ENCODE measurements at regions not wholly inside any gene's neighbourhood (a gene's known extent, or its start where the extent isn't known, plus 50 kb on each side); places are given as distances from the start of the nearest gene placed in this dataset.

GRCh38 chr3:171962137-171962720 is 77.1 kb upstream of the FNDC3B start:
- H3K9me3 ChIP-seq, result no peaks in the 10 kb centered on the region
- H3K4me1 ChIP-seq (replicated peaks), result no peaks in the 10 kb centered on the region
- no peak for DNase-seq (ENCODE audit: low spot score)
- 87% methylated on average over 7 of the region's 7 CpGs for WGBS
- TF ChIP-seq CTCF (IDR thresholded peaks at IDR 0.05) (no peak), POLR2AphosphoS5 (IDR thresholded peaks at IDR 0.05) (no peak), POLR2A (IDR thresholded peaks at IDR 0.05) (no peak)
- H3K27me3 ChIP-seq (replicated peaks; ENCODE audit: insufficient read depth), result no peaks in the 10 kb centered on the region
- no peak overlapping the region for H3K27ac ChIP-seq
- H3K36me3 ChIP-seq, result no peaks in the 10 kb centered on the region
- intact Hi-C loops (cut with DNase I), result no loop called here
- H3K4me3 ChIP-seq, result no peak overlapping the region

- Histone ChIP-seq H3K36me3 (no peaks in the 10 kb centered on the region), H3K27ac (no peak overlapping the region), H3K4me3 (no peak overlapping the region), H3K27me3 (replicated peaks; ENCODE audit: insufficient read depth) (no peaks in the 10 kb centered on the region), H3K4me1 (replicated peaks) (no peaks in the 10 kb centered on the region), H3K9me3 (no peaks in the 10 kb centered on the region)
- WGBS, result 94% methylated on average over 3 of the region's 3 CpGs
- intact Hi-C loops (cut with DNase I), result no loop called here
- no peak for DNase-seq (ENCODE audit: low spot score)
- TF ChIP-seq CTCF (IDR thresholded peaks at IDR 0.05) (no peak), POLR2AphosphoS5 (IDR thresholded peaks at IDR 0.05) (no peak)
These were observed 75.8 kb upstream of the FNDC3B start for GRCh38 chr3:171963546-171963945.

GRCh38 chr3:171965067-171965712 is 74.2 kb upstream of the FNDC3B start:
- WGBS, result 89% methylated on average over 6 of the region's 6 CpGs

DNA sequence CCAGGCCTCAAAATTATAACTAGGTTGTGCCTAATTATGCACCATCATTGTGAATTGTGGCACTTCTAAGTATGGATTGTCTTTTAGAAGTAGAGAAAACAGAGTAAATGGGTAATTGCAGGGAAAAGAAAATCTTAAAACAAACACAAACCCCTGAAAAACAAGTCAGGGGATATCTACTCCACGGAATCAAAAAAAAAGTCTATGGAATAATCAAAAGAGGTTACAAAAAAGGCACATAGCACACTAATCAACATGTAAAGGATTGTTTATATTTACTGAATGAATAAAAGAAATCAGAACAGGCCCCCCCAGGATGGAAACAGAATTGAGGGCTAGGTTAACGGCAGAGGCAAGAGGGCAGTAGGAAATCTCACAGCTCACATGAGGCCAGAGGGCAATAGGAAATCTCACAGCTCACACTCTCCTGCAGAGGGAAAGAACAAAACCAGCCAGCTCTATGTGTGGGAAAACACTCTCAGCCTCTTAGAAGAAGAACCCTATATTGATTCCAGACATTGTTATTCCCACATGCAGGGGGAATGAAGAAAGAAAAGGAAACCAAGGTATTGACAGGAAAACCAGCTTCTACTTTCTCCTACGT is 72.7 kb upstream of the FNDC3B start:
- H3K27me3 ChIP-seq (replicated peaks; ENCODE audit: insufficient read depth), result no peaks in the 10 kb centered on the region
- intact Hi-C loops (cut with DNase I), result no loop called here
- 45% methylated on average over 3 of the region's 3 CpGs for WGBS
- no peak overlapping the region for H3K4me3 ChIP-seq
- H3K4me1 ChIP-seq (replicated peaks), result no peaks in the 10 kb centered on the region
- no peak for DNase-seq (ENCODE audit: low spot score)
- H3K27ac ChIP-seq, result no peak overlapping the region
- no peaks in the 10 kb centered on the region for H3K9me3 ChIP-seq
- H3K36me3 ChIP-seq, result no peaks in the 10 kb centered on the region
- TF ChIP-seq POLR2AphosphoS5 (IDR thresholded peaks at IDR 0.05), result no peak
- no peak for TF ChIP-seq POLR2A (IDR thresholded peaks at IDR 0.05)

More at GRCh38 chr3:171965067-171965712, 74.2 kb upstream of the FNDC3B start:
- Histone ChIP-seq H3K36me3 (no peaks in the 10 kb centered on the region), H3K27me3 (replicated peaks; ENCODE audit: insufficient read depth) (no peaks in the 10 kb centered on the region), H3K27ac (no peak overlapping the region), H3K9me3 (no peaks in the 10 kb centered on the region), H3K4me3 (no peak overlapping the region), H3K4me1 (replicated peaks) (no peaks in the 10 kb centered on the region)
- TF ChIP-seq POLR2A (IDR thresholded peaks at IDR 0.05) (no peak), POLR2AphosphoS5 (IDR thresholded peaks at IDR 0.05) (no peak), CTCF (IDR thresholded peaks at IDR 0.05) (no peak)
- DNase-seq (ENCODE audit: low spot score), result no peak
- intact Hi-C loops (cut with DNase I), result no loop called here

DNA sequence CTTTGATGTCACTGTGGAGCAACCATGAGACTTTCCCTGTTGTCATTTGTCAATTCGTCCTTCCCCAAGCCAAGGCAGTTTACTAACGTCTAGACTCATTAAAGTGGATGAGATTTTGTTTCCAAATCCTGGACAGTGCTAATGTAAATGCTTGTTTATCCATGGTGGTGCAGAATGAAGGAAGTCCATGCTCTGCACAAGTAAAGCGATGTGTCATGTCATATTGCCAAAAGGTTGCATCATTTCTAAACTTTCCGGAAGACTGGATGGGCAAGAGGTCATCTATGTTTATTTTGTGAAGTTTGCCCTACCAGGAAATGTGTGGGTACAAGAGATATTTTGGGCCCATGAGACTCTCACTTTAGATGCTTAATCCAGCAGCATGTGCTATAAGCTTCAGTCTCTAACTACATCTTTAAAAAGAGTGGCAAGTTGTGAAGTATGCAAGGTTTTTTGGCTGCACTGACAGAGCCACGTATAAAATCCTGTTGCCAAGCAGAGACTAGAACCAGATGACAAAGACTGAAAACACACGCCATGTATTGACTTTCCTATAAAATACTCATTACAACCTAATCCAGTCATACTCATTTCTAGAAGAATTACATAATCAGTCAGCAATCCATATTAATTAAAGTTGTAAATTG is 72.1 kb upstream of the FNDC3B start:
- Histone ChIP-seq H3K4me3 (no peak overlapping the region), H3K36me3 (no peaks in the 10 kb centered on the region), H3K9me3 (no peaks in the 10 kb centered on the region), H3K4me1 (replicated peaks) (no peaks in the 10 kb centered on the region), H3K27me3 (replicated peaks; ENCODE audit: insufficient read depth) (no peaks in the 10 kb centered on the region), H3K27ac (no peak overlapping the region)
- 31% methylated on average over 6 of the region's 6 CpGs for WGBS
- TF ChIP-seq POLR2A (IDR thresholded peaks at IDR 0.05), result no peak
- no peak for TF ChIP-seq CTCF (IDR thresholded peaks at IDR 0.05)
- peak; percentile 21 for TF ChIP-seq POLR2AphosphoS5 (IDR thresholded peaks at IDR 0.05)
- intact Hi-C loops (cut with DNase I), result no loop called here
- DNase-seq (ENCODE audit: low spot score), result no peak

All from prostate gland (tissue), 2 donors.